Activated CD4-positive, alpha-beta T cell treated with anti-CD3 and anti-CD28 coated beads, Interleukin-2, amount 10 ng/mL, durations not matched to agents 24 days and 14 days (primary cell): ENCODE measurements at regions not wholly inside any gene's neighbourhood (a gene's known extent, or its start where the extent isn't known, plus 50 kb on each side); places are given as distances from the start of the nearest gene placed in this dataset.

Experiments
- DNase-seq: peaks from one replicate; pipeline ENCODE4 v3.0.0; 2022
- H3K27ac Mint-ChIP-seq: one replicate; pipeline ENCODE4 v1.8.0; 2022; ENCODE audit warnings: mild to moderate bottlenecking, mixed read lengths
- H3K27me3 Mint-ChIP-seq: one replicate; pipeline ENCODE4 v1.8.0; 2022; ENCODE audit warnings: mixed read lengths
- H3K36me3 Mint-ChIP-seq: one replicate; pipeline ENCODE4 v1.8.0; 2022; ENCODE audit warnings: low read depth, mild to moderate bottlenecking, mixed read lengths
- H3K4me1 Mint-ChIP-seq: one replicate; pipeline ENCODE4 v1.8.0; 2021; ENCODE audit warnings: mixed read lengths
- H3K4me3 Mint-ChIP-seq: one replicate; pipeline ENCODE4 v1.8.0; 2022; ENCODE audit warnings: mild to moderate bottlenecking, moderate library complexity, mixed read lengths
- H3K9me3 Mint-ChIP-seq: one replicate; pipeline ENCODE4 v1.8.0; 2021; ENCODE audit warnings: mixed read lengths
- intact Hi-C: fragments of 100-400 bp; cut with micrococcal nuclease; formaldehyde crosslinking; loops from one replicate; pipeline ENCODE4 v1.15.1; 2023

DNA sequence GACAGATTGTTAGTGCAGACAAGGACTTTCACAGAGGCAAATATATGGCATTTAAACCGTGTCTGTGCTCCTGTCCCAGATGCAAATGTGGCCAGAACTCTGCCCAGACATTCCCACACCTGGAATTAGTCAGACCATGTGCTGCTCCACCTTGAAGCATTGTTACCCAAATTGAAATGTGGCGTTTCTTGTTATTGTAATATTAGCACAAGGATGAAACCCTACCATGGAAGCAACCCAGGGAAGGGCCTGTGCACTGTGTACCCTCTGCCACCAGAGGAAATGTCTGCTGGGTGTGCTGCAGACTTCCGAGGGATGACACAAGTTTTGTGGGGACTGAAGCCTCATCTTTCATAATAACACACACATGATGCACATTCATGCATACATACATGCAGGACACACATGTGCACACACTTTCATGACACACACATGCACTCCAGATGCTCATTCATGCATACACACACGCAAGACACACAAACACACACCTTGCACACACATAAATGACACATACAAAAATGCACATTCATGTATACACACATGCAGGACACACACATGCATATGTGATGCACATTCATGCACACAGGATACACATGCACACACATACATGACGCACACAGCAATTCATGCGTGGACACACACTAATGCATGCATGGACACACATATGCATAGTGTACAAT, 133.2 kb upstream of the SNTG2 start:
- no peaks in the 10 kb centered on the region for H3K36me3 Mint-ChIP-seq
- H3K27ac Mint-ChIP-seq: no peak overlapping the region
- DNase-seq: peak; percentile 31
- intact Hi-C loops: no loop called here
- H3K27me3 Mint-ChIP-seq: no peaks in the 10 kb centered on the region
- no peaks in the 10 kb centered on the region for H3K9me3 Mint-ChIP-seq
- H3K4me1 Mint-ChIP-seq: no peaks in the 10 kb centered on the region
- no peak overlapping the region for H3K4me3 Mint-ChIP-seq

DNA sequence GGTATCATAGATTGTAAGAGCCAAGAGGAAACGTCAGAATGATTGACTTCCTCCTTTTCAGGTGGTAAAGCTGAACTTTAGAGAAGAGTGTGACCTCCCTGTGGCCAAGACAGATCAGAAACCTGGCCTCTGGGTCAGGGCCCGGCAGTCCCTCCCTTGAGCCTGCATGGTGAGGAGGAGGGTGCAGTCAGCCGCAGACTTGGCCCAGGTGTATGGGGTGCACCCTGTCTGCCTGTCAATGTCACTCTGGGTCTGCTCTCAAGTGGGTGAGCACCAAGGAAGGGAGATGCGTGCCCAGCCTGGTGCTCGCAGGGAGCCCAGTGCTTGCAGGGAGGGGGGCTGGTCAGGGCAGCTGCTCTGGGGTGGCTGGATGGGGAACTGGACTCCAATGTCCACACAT, 134.4 kb upstream of the SNTG2 start:
- Mint-ChIP-seq H3K27me3 (no peaks in the 10 kb centered on the region), H3K36me3 (no peaks in the 10 kb centered on the region), H3K9me3 (no peaks in the 10 kb centered on the region), H3K4me1 (no peaks in the 10 kb centered on the region), H3K27ac (no peak overlapping the region), H3K4me3 (no peak overlapping the region)
- peak; percentile 45 for DNase-seq
- intact Hi-C loops: no loop called here

- Mint-ChIP-seq H3K4me1 (no peaks in the 10 kb centered on the region), H3K27ac (no peak overlapping the region), H3K4me3 (no peak overlapping the region), H3K36me3 (no peaks in the 10 kb centered on the region), H3K9me3 (no peaks in the 10 kb centered on the region), H3K27me3 (peaks cover 2% of the 10 kb centered on the region)
- DNase-seq: peak; percentile 34
- intact Hi-C loops: no loop called here
Observed at GRCh38 chr2:810397-810796, 133.2 kb upstream of the TMEM18 start.

DNA sequence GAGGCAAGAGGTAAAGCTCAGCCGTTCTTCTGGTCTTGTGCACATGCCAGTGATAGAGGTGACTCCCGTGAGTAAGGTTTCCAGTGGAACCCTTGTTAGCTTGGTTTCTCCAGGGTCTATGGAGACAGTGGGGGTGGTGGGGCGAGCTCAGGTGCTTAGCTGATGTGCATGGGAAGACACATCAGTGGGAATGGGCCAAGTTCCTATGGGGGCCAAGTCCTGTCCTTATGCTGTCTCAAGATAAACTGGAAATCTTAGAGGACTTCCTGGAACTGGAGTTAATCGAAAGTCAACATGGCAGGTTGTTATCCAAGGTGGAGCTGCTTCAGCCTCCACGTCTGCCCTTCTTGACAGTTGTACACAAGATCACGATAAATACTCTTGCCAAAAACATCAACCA, 130.1 kb upstream of the TMEM18 start:
- no peak overlapping the region for H3K27ac Mint-ChIP-seq
- no peaks in the 10 kb centered on the region for H3K9me3 Mint-ChIP-seq
- no peak overlapping the region for H3K4me3 Mint-ChIP-seq
- no peaks in the 10 kb centered on the region for H3K4me1 Mint-ChIP-seq
- no peaks in the 10 kb centered on the region for H3K36me3 Mint-ChIP-seq
- intact Hi-C loops: no loop called here
- peak; percentile 38 for DNase-seq
- H3K27me3 Mint-ChIP-seq: peaks cover 2% of the 10 kb centered on the region

DNA sequence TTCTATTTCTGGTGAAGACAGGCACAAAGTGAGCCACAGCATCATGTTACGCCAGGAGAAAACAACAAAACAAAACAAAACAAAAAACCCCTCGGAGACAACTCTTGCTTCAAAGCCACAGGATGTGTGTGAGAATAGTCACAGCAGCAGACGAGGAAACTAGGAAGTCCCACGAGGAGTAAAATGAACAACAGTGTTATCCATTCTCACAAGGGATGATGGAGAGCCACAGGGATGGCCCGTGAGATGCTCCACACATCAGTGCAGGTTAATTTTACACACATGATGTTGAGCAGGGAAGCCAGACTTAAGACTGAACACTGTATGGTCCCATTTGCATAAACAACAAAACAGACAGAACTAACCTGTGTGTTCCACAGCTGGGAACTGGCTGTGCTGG, 128.5 kb upstream of the TMEM18 start:
- peaks cover 2% of the 10 kb centered on the region for H3K27me3 Mint-ChIP-seq
- H3K4me1 Mint-ChIP-seq: no peaks in the 10 kb centered on the region
- H3K4me3 Mint-ChIP-seq: no peak overlapping the region
- DNase-seq: no peak
- no peaks in the 10 kb centered on the region for H3K9me3 Mint-ChIP-seq
- intact Hi-C loops: no loop called here
- no peak overlapping the region for H3K27ac Mint-ChIP-seq
- H3K36me3 Mint-ChIP-seq: no peaks in the 10 kb centered on the region

DNA sequence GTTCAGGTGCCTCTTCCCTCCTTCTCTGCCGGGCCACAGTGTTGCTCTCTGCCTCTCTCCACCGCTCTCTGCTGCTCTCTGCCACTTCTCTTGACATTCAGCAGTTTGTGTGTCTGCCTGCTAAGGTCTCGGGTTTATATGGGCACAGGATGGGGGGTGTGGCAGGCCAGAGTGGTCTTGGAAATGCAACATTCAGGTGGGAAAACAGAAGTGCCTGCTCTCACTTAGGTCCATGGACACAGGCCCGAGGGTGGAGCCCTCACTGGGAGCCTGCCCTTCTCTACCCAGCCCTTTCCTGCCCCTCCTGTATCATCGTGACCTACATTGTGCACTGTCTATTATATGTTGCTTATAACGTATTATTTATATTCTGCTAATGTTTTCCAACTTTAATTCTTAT, 120.8 kb upstream of the TMEM18 start:
- intact Hi-C loops: no loop called here
- Mint-ChIP-seq H3K27me3 (no peaks in the 10 kb centered on the region), H3K9me3 (no peaks in the 10 kb centered on the region), H3K4me1 (no peaks in the 10 kb centered on the region), H3K36me3 (no peaks in the 10 kb centered on the region), H3K4me3 (no peak overlapping the region), H3K27ac (no peak overlapping the region)
- DNase-seq: no peak

GRCh38 chr2:797556-797955, 120.3 kb upstream of the TMEM18 start:
- H3K9me3 Mint-ChIP-seq: no peaks in the 10 kb centered on the region
- intact Hi-C loops: no loop called here
- DNase-seq: peak; percentile 42
- H3K4me1 Mint-ChIP-seq: no peaks in the 10 kb centered on the region
- H3K27me3 Mint-ChIP-seq: no peaks in the 10 kb centered on the region
- no peak overlapping the region for H3K4me3 Mint-ChIP-seq
- no peak overlapping the region for H3K27ac Mint-ChIP-seq
- no peaks in the 10 kb centered on the region for H3K36me3 Mint-ChIP-seq

DNA sequence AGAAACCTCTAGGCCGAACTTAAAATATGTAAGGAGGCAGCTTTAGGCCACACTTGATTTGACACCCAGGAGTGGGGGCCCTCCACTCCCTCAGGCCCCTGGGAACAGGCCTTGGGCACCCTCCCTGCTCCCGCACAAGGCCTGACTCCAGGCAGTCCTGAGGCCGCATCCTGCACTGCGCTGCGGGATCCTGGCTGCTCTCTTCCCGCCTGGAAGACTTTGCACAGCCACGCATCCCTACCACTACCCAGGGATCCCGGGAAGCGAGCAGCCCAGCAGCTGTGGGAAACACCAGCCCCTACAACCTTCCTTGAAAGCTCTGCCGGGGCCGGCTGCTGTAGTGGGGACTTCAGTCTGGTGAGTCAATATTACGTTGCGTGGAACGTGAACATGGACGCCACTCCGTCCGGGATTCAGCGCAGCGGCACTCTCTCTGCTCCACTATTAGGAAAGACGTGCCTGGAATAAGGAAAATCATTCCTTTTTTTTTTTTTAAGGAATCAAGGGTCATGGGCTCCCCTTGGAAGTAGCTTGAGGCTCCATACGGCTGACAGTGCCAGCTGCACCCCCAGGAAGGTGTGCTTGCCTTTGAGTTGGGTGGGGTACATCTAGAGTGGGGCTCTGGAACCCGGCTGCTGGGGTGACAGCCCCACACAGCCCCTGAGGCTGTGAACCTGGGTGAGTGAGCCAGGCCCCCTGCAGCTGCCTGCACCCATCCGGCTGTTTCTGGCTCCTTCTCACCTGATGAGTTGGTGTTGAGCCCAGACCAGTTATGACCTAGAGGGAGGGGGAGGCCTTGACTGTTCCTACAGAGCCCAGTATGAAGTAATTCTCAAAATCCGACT, 119.2 kb upstream of the TMEM18 start:
- no peaks in the 10 kb centered on the region for H3K4me1 Mint-ChIP-seq
- no peak for DNase-seq
- H3K9me3 Mint-ChIP-seq: no peaks in the 10 kb centered on the region
- no peaks in the 10 kb centered on the region for H3K36me3 Mint-ChIP-seq
- no peak overlapping the region for H3K27ac Mint-ChIP-seq
- intact Hi-C loops: no loop called here
- H3K27me3 Mint-ChIP-seq: no peaks in the 10 kb centered on the region
- no peak overlapping the region for H3K4me3 Mint-ChIP-seq

- H3K4me3 Mint-ChIP-seq: no peak overlapping the region
- no peaks in the 10 kb centered on the region for H3K4me1 Mint-ChIP-seq
- intact Hi-C loops: no loop called here
- DNase-seq: no peak
- no peaks in the 10 kb centered on the region for H3K27me3 Mint-ChIP-seq
- H3K9me3 Mint-ChIP-seq: no peaks in the 10 kb centered on the region
- no peaks in the 10 kb centered on the region for H3K36me3 Mint-ChIP-seq
- no peak overlapping the region for H3K27ac Mint-ChIP-seq
Observed at GRCh38 chr2:795531-796041, 118.4 kb upstream of the TMEM18 start.

- Mint-ChIP-seq H3K9me3 (no peaks in the 10 kb centered on the region), H3K4me1 (no peaks in the 10 kb centered on the region), H3K36me3 (no peaks in the 10 kb centered on the region), H3K27me3 (no peaks in the 10 kb centered on the region), H3K27ac (no peak overlapping the region), H3K4me3 (no peak overlapping the region)
- intact Hi-C loops: no loop called here
- DNase-seq: no peak
Observed at GRCh38 chr2:794554-795241, 117.5 kb upstream of the TMEM18 start.

GRCh38 chr2:793236-793635, 116.0 kb upstream of the TMEM18 start:
- no peak overlapping the region for H3K27ac Mint-ChIP-seq
- no peak overlapping the region for H3K4me3 Mint-ChIP-seq
- H3K4me1 Mint-ChIP-seq: no peaks in the 10 kb centered on the region
- no peaks in the 10 kb centered on the region for H3K27me3 Mint-ChIP-seq
- intact Hi-C loops: no loop called here
- no peaks in the 10 kb centered on the region for H3K36me3 Mint-ChIP-seq
- peaks cover 3% of the 10 kb centered on the region for H3K9me3 Mint-ChIP-seq
- no peak for DNase-seq

GRCh38 chr2:792687-793086, 115.5 kb upstream of the TMEM18 start:
- intact Hi-C loops: no loop called here
- Mint-ChIP-seq H3K9me3 (peaks cover 3% of the 10 kb centered on the region), H3K36me3 (no peaks in the 10 kb centered on the region), H3K27ac (no peak overlapping the region), H3K4me3 (no peak overlapping the region), H3K4me1 (no peaks in the 10 kb centered on the region), H3K27me3 (no peaks in the 10 kb centered on the region)
- no peak for DNase-seq

DNA sequence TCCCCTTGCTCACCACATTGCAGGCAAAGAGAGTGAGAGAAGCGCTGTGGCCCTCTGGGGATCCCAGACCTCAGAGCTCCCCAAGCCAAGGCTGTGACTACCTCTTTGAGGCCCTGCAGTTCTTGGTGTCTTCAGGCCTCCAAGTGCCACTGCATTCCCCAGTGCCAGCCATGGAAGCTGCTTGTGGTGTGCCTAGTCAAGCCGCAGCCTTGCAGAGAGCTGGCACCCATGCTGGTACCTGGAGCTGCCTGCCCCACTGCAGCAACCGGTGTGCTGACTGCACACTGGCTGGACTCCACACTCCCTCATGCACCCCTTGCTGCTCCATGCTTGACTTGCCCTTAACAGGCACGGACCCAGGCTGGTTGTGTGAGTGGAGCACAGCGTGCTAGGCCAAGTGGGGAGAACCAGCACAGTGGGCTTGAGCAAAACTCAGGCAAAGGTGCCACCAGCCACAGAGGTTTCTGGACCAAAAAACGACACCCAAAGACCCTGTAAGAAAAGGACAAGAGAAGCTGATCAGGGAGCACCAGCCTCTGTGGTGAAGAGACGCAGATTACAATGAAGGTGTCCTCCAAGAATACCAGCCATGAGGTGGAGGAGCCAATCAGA, 113.5 kb upstream of the TMEM18 start:
- no peaks in the 10 kb centered on the region for H3K4me1 Mint-ChIP-seq
- intact Hi-C loops: no loop called here
- DNase-seq: no peak
- no peak overlapping the region for H3K4me3 Mint-ChIP-seq
- no peaks in the 10 kb centered on the region for H3K36me3 Mint-ChIP-seq
- no peaks in the 10 kb centered on the region for H3K27me3 Mint-ChIP-seq
- no peak overlapping the region for H3K27ac Mint-ChIP-seq
- H3K9me3 Mint-ChIP-seq: peaks cover 3% of the 10 kb centered on the region

DNA sequence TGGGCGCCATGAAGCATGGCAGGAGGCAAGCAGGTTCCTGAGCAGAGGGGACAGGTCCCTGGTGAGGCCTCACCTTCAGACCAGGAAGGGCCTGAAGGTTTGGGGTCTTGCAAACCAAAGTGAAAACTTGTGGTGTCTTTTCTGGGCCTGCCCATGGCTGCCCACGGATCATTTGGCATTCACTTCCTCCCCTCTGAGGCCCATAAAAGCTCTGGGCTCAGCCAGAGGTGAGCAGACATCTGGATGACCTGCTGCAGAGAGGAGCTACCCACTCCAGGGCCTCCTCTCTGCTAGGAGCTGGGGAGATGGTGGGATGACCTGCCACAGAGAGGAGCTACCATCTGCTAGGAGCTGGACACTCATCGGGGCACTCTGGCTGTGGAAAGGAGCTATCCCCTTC, 112.9 kb upstream of the TMEM18 start:
- Mint-ChIP-seq H3K4me3 (no peak overlapping the region), H3K27ac (no peak overlapping the region), H3K27me3 (no peaks in the 10 kb centered on the region), H3K9me3 (peaks cover 3% of the 10 kb centered on the region), H3K4me1 (no peaks in the 10 kb centered on the region), H3K36me3 (no peaks in the 10 kb centered on the region)
- intact Hi-C loops: no loop called here
- DNase-seq: no peak
